Tibial nerve (tissue), 3 donors: ENCODE measurements at regions not wholly inside any gene's neighbourhood (a gene's known extent, or its start where the extent isn't known, plus 50 kb on each side); places are given as distances from the start of the nearest gene placed in this dataset.
"Not testable (repeated sequence)": the region's sequence is repeated elsewhere in the genome, so short reads cannot be mapped to it uniquely, and the experiment has no call there.

ENCODE experiments used
- CTCF ChIP-seq, 5 experiments: fragments of 200-600 bp in 3 of 5; fragments of 450-650 bp in 2 of 5; sonication (generic) in 3 of 5; IDR thresholded peaks; one replicate each; pipeline ENCODE4 v1.5.1; 2016 to 2019; ENCODE audit warnings: antibody characterized with exemption in 5 of 5, mild to moderate bottlenecking in 3 of 5, moderate library complexity in 2 of 5
- POLR2A ChIP-seq, 2 donors: fragments of 450-650 bp; IDR thresholded peaks; one replicate each; pipeline ENCODE4 v1.6.1; 2017; ENCODE audit warnings: antibody characterized with exemption in 2 of 2, mild to moderate bottlenecking in 2 of 2, moderate library complexity in 2 of 2

DNA sequence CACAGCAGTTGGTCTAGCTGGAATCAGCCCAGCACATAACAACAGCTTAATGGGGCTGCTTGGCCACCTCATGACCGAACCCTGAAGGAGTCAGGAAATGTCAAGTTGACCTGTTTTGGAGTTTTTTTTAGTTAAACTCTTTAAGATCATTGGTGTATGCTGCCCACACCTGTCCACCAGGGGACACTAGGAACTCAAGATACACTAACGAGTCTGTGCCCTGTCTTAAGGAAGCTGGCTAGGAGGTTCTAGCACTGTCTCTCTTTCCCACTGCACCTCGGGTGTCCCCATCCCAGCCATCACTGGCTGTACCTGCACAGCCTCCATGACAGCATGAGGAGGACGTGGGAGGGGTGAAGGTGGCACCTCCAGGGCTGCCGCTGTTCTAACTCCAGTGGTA, 364.9 kb upstream of the SOX1 start:
- TF ChIP-seq CTCF, POLR2A (IDR thresholded peaks at IDR 0.05): not testable (repeated sequence)
